ENCODE measurements at regions not wholly inside any gene's neighbourhood (a gene's known extent, or its start where the extent isn't known, plus 50 kb on each side); places are given as distances from the start of the nearest gene placed in this dataset.

DNA sequence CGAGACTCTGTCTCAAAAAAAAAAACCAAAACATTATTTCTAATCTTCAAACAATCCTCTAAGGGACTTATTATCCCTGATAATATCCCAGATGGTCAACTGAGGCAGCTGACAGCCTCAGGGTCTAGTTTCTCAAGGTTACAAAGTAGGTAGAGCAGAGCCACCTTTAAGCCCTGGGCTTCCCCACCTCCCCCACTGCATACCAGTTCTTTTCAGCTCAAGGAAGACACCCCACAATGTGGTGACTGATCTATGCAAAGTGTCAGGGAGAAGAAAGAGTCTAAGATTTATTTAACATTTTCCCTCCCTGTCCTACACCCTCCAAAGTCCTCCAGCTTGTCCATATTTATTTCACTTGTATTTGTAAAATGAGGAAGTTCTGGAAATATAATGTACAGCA, 60.5 kb upstream of the VGLL2 start (continued):
- TF ChIP-seq, protein P1, sequence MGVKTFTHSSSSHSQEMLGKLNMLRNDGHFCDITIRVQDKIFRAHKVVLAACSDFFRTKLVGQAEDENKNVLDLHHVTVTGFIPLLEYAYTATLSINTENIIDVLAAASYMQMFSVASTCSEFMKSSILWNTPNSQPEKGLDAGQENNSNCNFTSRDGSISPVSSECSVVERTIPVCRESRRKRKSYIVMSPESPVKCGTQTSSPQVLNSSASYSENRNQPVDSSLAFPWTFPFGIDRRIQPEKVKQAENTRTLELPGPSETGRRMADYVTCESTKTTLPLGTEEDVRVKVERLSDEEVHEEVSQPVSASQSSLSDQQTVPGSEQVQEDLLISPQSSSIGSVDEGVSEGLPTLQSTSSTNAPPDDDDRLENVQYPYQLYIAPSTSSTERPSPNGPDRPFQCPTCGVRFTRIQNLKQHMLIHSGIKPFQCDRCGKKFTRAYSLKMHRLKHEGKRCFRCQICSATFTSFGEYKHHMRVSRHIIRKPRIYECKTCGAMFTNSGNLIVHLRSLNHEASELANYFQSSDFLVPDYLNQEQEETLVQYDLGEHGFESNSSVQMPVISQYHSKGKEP (tag by site-specific recombination; IDR thresholded peaks at IDR 0.05), result no peak
- TF ChIP-seq GLI4 (tag by site-specific recombination; IDR thresholded peaks at IDR 0.05) (no peak), GLI2 (tag by site-specific recombination; IDR thresholded peaks at IDR 0.05; ENCODE audit: borderline replicate concordance, low read depth) (no peak)

DNA sequence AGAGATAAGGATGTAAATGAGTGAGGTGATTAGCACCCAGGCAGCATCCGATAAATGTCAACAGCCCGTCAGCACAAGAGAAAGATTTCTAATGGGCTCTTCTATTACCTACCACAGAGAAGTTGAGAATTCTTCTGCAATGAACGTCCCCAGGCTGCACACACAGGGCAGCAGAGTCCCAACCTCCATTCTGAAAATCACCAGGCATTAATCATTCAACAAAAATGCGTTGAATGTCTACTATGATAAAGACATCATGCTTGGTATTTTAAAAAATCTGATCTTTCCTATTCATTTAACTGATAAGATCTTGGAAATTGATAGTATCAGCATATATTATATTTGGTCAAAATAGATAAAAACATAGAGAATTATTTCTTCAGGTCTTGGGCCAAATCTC, 59.5 kb upstream of the VGLL2 start:
- no peak overlapping the region for H3K27ac ChIP-seq (ENCODE audit: extremely low read depth, low read depth, low read length)
- CTCF ChIA-PET, result no interaction called here
- TF ChIP-seq REPIN1 (tag by site-specific recombination; IDR thresholded peaks at IDR 0.05; ENCODE audit: low read depth) (no peak), ZNF530 (tag by site-specific recombination; IDR thresholded peaks at IDR 0.05; ENCODE audit: low read depth) (no peak), ZNF2 (tag by site-specific recombination; IDR thresholded peaks at IDR 0.05) (no peak), ZNF221 (tag by site-specific recombination; IDR thresholded peaks at IDR 0.05; ENCODE audit: borderline replicate concordance) (no peak), ZNF555 (tag by site-specific recombination; conservative IDR thresholded peaks at IDR 0.05) (no peak), ZNF169 (tag by site-specific recombination; IDR thresholded peaks at IDR 0.05) (no peak), ZNF37A (tag by site-specific recombination; IDR thresholded peaks at IDR 0.05) (no peak), ZBTB8A (tag by site-specific recombination; IDR thresholded peaks at IDR 0.05) (no peak)

DNA sequence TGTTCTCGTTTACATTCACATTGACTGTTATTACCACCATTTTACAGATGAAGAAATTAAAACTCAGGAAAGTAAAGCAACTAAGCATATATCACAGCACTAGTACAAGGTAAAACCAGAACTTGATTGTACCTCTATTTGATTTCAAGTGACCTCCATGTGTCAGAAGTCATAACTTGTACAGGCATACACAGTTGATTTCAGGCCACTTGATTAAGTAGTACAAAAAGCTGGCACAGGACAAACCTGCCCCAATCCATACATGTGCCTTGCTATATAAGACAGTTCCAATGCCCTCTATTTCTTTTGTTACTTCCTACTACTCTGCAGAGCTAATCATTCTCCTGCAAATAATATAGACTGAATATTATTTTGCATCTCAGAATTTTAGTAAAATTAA, 58.8 kb upstream of the VGLL2 start:
- Histone ChIP-seq H3K4me3 (ENCODE audit: low read depth, low read length) (no peak overlapping the region), H3K4me1 (ENCODE audit: control insufficient read depth, insufficient read depth, low read length) (no peaks in the 10 kb centered on the region), H3K27ac (ENCODE audit: extremely low read depth, low read depth, low read length) (no peak overlapping the region), H3K9me3 (ENCODE audit: control insufficient read depth, insufficient read depth, low read depth, low read length) (no peaks in the 10 kb centered on the region), H3K36me3 (ENCODE audit: control insufficient read depth in 2 of 2, insufficient read depth in 1 of 2, low read length in 2 of 2) (no peaks in the 10 kb centered on the region)
- CTCF ChIA-PET, result no interaction called here
- POLR2A ChIA-PET, result no interaction called here
- TF ChIP-seq, protein P2, sequence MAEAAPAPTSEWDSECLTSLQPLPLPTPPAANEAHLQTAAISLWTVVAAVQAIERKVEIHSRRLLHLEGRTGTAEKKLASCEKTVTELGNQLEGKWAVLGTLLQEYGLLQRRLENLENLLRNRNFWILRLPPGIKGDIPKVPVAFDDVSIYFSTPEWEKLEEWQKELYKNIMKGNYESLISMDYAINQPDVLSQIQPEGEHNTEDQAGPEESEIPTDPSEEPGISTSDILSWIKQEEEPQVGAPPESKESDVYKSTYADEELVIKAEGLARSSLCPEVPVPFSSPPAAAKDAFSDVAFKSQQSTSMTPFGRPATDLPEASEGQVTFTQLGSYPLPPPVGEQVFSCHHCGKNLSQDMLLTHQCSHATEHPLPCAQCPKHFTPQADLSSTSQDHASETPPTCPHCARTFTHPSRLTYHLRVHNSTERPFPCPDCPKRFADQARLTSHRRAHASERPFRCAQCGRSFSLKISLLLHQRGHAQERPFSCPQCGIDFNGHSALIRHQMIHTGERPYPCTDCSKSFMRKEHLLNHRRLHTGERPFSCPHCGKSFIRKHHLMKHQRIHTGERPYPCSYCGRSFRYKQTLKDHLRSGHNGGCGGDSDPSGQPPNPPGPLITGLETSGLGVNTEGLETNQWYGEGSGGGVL (tag by site-specific recombination; IDR thresholded peaks at IDR 0.05), result no peak
- no peak for TF ChIP-seq ZNF16 (tag by site-specific recombination; IDR thresholded peaks at IDR 0.05; ENCODE audit: low read depth)
- TF ChIP-seq, protein P3, sequence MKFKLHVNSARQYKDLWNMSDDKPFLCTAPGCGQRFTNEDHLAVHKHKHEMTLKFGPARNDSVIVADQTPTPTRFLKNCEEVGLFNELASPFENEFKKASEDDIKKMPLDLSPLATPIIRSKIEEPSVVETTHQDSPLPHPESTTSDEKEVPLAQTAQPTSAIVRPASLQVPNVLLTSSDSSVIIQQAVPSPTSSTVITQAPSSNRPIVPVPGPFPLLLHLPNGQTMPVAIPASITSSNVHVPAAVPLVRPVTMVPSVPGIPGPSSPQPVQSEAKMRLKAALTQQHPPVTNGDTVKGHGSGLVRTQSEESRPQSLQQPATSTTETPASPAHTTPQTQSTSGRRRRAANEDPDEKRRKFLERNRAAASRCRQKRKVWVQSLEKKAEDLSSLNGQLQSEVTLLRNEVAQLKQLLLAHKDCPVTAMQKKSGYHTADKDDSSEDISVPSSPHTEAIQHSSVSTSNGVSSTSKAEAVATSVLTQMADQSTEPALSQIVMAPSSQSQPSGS (tag by site-specific recombination; IDR thresholded peaks at IDR 0.05; ENCODE audit: low read depth), result no peak
- TF ChIP-seq ZNF48 (tag by site-specific recombination; IDR thresholded peaks at IDR 0.05), result no peak
- TF ChIP-seq, protein P4, sequence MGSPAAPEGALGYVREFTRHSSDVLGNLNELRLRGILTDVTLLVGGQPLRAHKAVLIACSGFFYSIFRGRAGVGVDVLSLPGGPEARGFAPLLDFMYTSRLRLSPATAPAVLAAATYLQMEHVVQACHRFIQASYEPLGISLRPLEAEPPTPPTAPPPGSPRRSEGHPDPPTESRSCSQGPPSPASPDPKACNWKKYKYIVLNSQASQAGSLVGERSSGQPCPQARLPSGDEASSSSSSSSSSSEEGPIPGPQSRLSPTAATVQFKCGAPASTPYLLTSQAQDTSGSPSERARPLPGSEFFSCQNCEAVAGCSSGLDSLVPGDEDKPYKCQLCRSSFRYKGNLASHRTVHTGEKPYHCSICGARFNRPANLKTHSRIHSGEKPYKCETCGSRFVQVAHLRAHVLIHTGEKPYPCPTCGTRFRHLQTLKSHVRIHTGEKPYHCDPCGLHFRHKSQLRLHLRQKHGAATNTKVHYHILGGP (tag by site-specific recombination; IDR thresholded peaks at IDR 0.05), result no peak
- no peak for TF ChIP-seq PRDM1 (tag by site-specific recombination; IDR thresholded peaks at IDR 0.05)
- no peak for TF ChIP-seq ZNF202 (tag by site-specific recombination; IDR thresholded peaks at IDR 0.05; ENCODE audit: borderline replicate concordance)
- TF ChIP-seq ZNF677 (tag by site-specific recombination; IDR thresholded peaks at IDR 0.05), result no peak
- TF ChIP-seq ZNF354C (tag by site-specific recombination; IDR thresholded peaks at IDR 0.05; ENCODE audit: borderline replicate concordance, low read depth), result no peak
- TF ChIP-seq ZNF777 (tag by site-specific recombination; IDR thresholded peaks at IDR 0.05; ENCODE audit: borderline replicate concordance), result no peak
- TF ChIP-seq MZF1 (tag by site-specific recombination; IDR thresholded peaks at IDR 0.05; ENCODE audit: borderline replicate concordance), result no peak
- TF ChIP-seq, protein P5, sequence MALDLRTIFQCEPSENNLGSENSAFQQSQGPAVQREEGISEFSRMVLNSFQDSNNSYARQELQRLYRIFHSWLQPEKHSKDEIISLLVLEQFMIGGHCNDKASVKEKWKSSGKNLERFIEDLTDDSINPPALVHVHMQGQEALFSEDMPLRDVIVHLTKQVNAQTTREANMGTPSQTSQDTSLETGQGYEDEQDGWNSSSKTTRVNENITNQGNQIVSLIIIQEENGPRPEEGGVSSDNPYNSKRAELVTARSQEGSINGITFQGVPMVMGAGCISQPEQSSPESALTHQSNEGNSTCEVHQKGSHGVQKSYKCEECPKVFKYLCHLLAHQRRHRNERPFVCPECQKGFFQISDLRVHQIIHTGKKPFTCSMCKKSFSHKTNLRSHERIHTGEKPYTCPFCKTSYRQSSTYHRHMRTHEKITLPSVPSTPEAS (tag by site-specific recombination; IDR thresholded peaks at IDR 0.05), result no peak
- TF ChIP-seq ZNF391 (tag by site-specific recombination; IDR thresholded peaks at IDR 0.05; ENCODE audit: borderline replicate concordance, low read depth), result no peak

More for the DNA sequence above, 59.5 kb upstream of the VGLL2 start:
- Histone ChIP-seq H3K4me3 (ENCODE audit: low read depth, low read length) (no peak overlapping the region), H3K9me3 (ENCODE audit: control insufficient read depth, insufficient read depth, low read depth, low read length) (no peaks in the 10 kb centered on the region), H3K4me1 (ENCODE audit: control insufficient read depth, insufficient read depth, low read length) (no peaks in the 10 kb centered on the region), H3K36me3 (ENCODE audit: control insufficient read depth in 2 of 2, insufficient read depth in 1 of 2, low read length in 2 of 2) (no peaks in the 10 kb centered on the region)
- POLR2A ChIA-PET, result no interaction called here
